MG63 (cell line): ENCODE measurements at regions not wholly inside any gene's neighbourhood (a gene's known extent, or its start where the extent isn't known, plus 50 kb on each side); places are given as distances from the start of the nearest gene placed in this dataset.
"Not testable (repeated sequence)": the region's sequence is repeated elsewhere in the genome, so short reads cannot be mapped to it uniquely, and the experiment has no call there.

Source experiments
- DNase-seq: peaks from one replicate; pipeline ENCODE4 v3.0.0-alpha.2; 2020
- H3K27me3 ChIP-seq: fragments of 250-450 bp; sonication (Bioruptor Pico); 2 replicates; pipeline ENCODE4 v1.5.1; 2020; ENCODE audit warnings: mild to moderate bottlenecking, moderate library complexity
- H3K36me3 ChIP-seq: fragments of 250-450 bp; sonication (Bioruptor Pico); 2 replicates; pipeline ENCODE4 v1.5.1; 2020; ENCODE audit warnings: mild to moderate bottlenecking, moderate library complexity
- H3K4me3 ChIP-seq: fragments of 250-450 bp; sonication (Bioruptor Pico); 2 replicates; pipeline ENCODE4 v1.5.1; 2020; ENCODE audit warnings: mild to moderate bottlenecking, moderate library complexity
- H3K9me3 ChIP-seq: fragments of 250-450 bp; sonication (Bioruptor Pico); 2 replicates; pipeline ENCODE4 v1.5.1; 2020; ENCODE audit warnings: mild to moderate bottlenecking, moderate library complexity

- DNase-seq = no peak
- Histone ChIP-seq H3K27me3 (no peaks in the 10 kb centered on the region), H3K36me3 (no peaks in the 10 kb centered on the region), H3K4me3 (no peak overlapping the region), H3K9me3 (no peaks in the 10 kb centered on the region)
These were observed 375.9 kb downstream of the NXPH1 start for GRCh38 chr7:8809320-8809719.

GRCh38 chr7:8817448-8818036 lies 384.1 kb downstream of the NXPH1 start:
- DNase-seq = no peak
- Histone ChIP-seq H3K4me3 (no peak overlapping the region), H3K36me3 (no peaks in the 10 kb centered on the region), H3K27me3 (no peaks in the 10 kb centered on the region), H3K9me3 (no peaks in the 10 kb centered on the region)

DNA sequence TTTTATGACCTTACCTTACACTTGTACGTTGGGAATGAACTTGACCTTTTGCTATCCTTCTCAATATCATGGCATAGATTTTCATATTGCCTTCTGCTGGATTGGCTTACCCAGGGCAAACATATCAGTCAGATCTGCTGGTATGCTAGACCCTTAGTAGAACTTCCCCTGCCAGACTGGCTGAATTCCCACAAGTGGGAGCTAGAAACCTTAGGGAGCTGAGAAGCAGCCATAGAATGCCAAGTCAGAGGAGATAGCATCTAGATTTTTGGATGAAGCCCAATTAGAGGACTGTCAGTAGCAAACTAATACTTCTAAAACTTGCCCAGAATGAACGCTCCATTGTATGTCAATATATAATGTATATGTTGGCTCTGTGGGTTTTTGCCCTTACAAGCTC lies 385.0 kb downstream of the NXPH1 start:
- H3K36me3 ChIP-seq = no peaks in the 10 kb centered on the region
- DNase-seq = no peak
- no peaks in the 10 kb centered on the region for H3K9me3 ChIP-seq
- H3K27me3 ChIP-seq = no peaks in the 10 kb centered on the region
- no peak overlapping the region for H3K4me3 ChIP-seq

- DNase-seq = no peak
- no peaks in the 10 kb centered on the region for H3K9me3 ChIP-seq
- H3K36me3 ChIP-seq = no peaks in the 10 kb centered on the region
- H3K4me3 ChIP-seq = no peak overlapping the region
- H3K27me3 ChIP-seq = no peaks in the 10 kb centered on the region
These were observed 389.2 kb downstream of the NXPH1 start for GRCh38 chr7:8822595-8822994.

GRCh38 chr7:8823486-8823885 lies 390.1 kb downstream of the NXPH1 start:
- Histone ChIP-seq H3K27me3 (no peaks in the 10 kb centered on the region), H3K9me3 (no peaks in the 10 kb centered on the region), H3K4me3 (no peak overlapping the region), H3K36me3 (no peaks in the 10 kb centered on the region)
- DNase-seq = no peak

DNA sequence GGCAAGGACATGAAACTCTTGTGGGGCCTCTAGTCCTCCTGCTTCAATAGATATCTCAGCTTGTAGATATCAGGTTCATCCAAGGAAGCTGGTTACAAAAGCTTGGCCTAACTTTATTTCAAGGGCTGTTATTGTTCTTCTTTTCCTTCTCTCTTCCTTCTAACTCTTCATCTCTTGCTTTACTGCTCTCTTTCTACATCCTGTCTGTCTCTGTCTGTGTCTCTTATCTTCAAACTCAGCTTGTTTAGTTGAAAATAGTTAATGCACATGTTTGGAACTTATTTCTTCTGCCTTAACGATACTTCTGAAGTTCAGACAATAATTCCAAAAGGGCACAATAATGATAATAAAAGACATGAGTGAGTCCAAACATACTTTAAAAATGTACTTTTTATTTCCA lies 393.9 kb downstream of the NXPH1 start:
- no peaks in the 10 kb centered on the region for H3K9me3 ChIP-seq
- no peaks in the 10 kb centered on the region for H3K27me3 ChIP-seq
- DNase-seq = no peak
- H3K4me3 ChIP-seq = no peak overlapping the region
- no peaks in the 10 kb centered on the region for H3K36me3 ChIP-seq

DNA sequence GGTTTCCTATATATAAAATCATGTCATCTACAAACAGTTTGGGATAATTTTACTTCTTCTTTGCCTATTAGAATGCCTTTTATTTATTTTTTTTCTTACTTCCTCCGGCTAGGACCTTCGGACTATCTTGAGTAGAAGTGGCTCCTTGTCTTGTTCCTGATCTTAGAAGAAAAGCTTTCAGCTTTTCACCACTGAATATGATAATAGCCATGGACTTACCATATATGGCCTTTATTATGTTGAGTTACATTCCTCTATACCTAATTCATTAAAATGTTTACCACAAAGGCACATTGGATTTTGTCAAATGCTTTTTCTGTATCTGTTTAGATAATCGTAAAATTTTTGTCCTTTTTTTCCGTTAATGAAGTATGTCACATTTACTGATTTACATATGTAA lies 395.7 kb downstream of the NXPH1 start:
- Histone ChIP-seq H3K9me3 (no peaks in the 10 kb centered on the region), H3K27me3 (no peaks in the 10 kb centered on the region), H3K4me3 (no peak overlapping the region), H3K36me3 (no peaks in the 10 kb centered on the region)
- no peak for DNase-seq

- Histone ChIP-seq H3K9me3 (no peaks in the 10 kb centered on the region), H3K36me3 (no peaks in the 10 kb centered on the region), H3K27me3 (no peaks in the 10 kb centered on the region), H3K4me3 (no peak overlapping the region)
- DNase-seq = no peak
These were observed 398.0 kb downstream of the NXPH1 start for GRCh38 chr7:8831376-8831775.

DNA sequence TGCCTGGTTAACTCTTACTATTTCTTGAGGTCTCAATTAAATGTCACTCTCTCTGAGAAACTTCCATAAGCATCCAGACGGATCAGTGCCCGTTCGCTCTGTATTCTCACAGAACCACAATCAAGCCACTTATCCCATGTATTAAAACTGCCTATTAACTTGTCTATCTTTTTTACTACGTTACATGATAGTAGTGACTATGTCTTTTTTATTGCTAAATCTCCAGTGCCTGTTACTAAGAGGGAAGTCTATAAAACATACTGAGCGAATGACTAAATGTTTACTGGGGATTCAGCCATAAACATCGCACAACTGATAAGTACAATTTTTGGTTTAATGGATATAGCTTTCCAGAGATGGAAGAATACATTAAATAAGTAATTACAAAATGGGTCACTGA lies 399.9 kb downstream of the NXPH1 start:
- H3K4me3 ChIP-seq = no peak overlapping the region
- no peaks in the 10 kb centered on the region for H3K27me3 ChIP-seq
- H3K9me3 ChIP-seq = no peaks in the 10 kb centered on the region
- DNase-seq = no peak
- H3K36me3 ChIP-seq = no peaks in the 10 kb centered on the region

GRCh38 chr7:8841171-8841570 lies 407.8 kb downstream of the NXPH1 start:
- H3K9me3 ChIP-seq = no peaks in the 10 kb centered on the region
- DNase-seq = no peak
- H3K27me3 ChIP-seq = no peaks in the 10 kb centered on the region
- H3K36me3 ChIP-seq = no peaks in the 10 kb centered on the region
- H3K4me3 ChIP-seq = no peak overlapping the region

- no peak for DNase-seq
- Histone ChIP-seq H3K4me3 (no peak overlapping the region), H3K27me3 (0 out of 2 replicates have a peak, but pooled peaks cover 2% of the 10 kb centered on the region), H3K36me3 (no peaks in the 10 kb centered on the region), H3K9me3 (no peaks in the 10 kb centered on the region)
These were observed 438.3 kb downstream of the NXPH1 start for GRCh38 chr7:8871716-8872115.

- no peak overlapping the region for H3K4me3 ChIP-seq
- no peaks in the 10 kb centered on the region for H3K36me3 ChIP-seq
- no peaks in the 10 kb centered on the region for H3K27me3 ChIP-seq
- no peaks in the 10 kb centered on the region for H3K9me3 ChIP-seq
- no peak for DNase-seq
These were observed 448.5 kb downstream of the NXPH1 start for GRCh38 chr7:8881916-8882315.

GRCh38 chr7:8885480-8886000 lies 452.1 kb downstream of the NXPH1 start:
- Histone ChIP-seq H3K4me3 (no peak overlapping the region), H3K27me3 (no peaks in the 10 kb centered on the region), H3K9me3 (no peaks in the 10 kb centered on the region), H3K36me3 (no peaks in the 10 kb centered on the region)
- DNase-seq = no peak

DNA sequence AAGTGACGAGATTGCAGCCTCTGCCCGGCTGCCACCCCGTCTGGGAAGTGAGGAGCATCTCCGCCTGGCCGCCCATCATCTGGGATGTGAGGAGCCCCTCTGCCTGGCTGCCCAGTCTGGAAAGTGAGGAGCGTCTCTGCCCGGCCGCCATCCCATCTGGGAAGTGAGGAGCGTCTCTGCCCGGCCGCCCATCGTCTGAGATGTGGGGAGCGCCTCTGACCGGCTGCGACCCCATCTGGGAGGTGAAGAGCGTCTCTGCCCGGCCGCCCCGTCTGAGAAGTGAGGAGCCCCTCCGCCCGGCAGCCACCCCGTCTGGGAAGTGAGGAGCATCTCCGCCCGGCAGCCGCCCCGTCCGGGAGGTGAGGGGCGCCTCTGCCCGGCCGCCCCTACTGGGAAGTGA lies 456.9 kb downstream of the NXPH1 start:
- not testable (repeated sequence) for DNase-seq, H3K36me3 ChIP-seq, H3K4me3 ChIP-seq, H3K27me3 ChIP-seq, H3K9me3 ChIP-seq

DNA sequence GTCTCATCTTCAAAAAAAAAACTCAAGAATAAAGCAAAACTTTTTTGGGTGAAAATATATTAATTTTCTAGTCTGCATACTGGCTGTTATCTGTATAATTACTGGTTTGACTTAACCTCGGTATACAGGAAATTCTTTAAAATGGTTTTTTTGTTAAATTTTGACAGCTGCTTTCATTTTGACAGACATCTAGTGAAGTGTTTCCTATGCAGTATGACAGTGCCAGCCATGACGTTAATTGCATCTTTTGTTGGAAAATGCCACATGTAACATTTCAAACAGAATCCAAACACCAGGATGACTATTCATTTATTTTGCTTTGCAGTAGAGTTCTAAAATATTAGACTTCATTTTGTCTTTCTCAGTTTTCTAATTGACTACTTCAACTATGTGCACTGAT lies 460.4 kb downstream of the NXPH1 start:
- Histone ChIP-seq H3K9me3 (no peaks in the 10 kb centered on the region), H3K27me3 (no peaks in the 10 kb centered on the region), H3K36me3 (no peaks in the 10 kb centered on the region), H3K4me3 (no peak overlapping the region)
- DNase-seq = no peak

- Histone ChIP-seq H3K4me3 (no peak overlapping the region), H3K27me3 (no peaks in the 10 kb centered on the region), H3K36me3 (no peaks in the 10 kb centered on the region), H3K9me3 (no peaks in the 10 kb centered on the region)
- no peak for DNase-seq
These were observed 473.1 kb downstream of the NXPH1 start for GRCh38 chr7:8906396-8907075.

- Histone ChIP-seq H3K9me3 (no peaks in the 10 kb centered on the region), H3K4me3 (no peak overlapping the region), H3K36me3 (no peaks in the 10 kb centered on the region), H3K27me3 (no peaks in the 10 kb centered on the region)
- no peak for DNase-seq
These were observed 475.5 kb downstream of the NXPH1 start for GRCh38 chr7:8908889-8909288.

DNA sequence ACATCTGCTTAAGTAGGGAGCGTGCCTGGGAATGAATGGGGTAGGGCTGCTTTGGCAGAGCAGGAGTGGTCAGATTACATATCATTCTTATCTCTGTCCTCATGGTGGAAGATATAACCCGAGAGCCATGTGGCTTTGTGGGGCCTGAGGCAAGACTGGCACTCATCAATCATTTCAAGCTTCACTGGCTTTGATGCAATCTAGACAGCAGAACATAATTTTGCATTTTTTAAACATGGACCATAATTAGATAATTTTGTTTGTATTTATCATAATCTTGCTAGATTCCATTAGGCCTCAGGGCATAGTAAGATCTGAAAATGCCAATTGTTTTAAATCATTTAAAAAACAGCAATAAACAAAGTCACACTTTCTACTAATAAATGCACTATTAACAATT lies 480.3 kb downstream of the NXPH1 start:
- no peak for DNase-seq
- H3K4me3 ChIP-seq = no peak overlapping the region
- H3K36me3 ChIP-seq = no peaks in the 10 kb centered on the region
- H3K9me3 ChIP-seq = no peaks in the 10 kb centered on the region
- no peaks in the 10 kb centered on the region for H3K27me3 ChIP-seq
